Pancreas (tissue), 10 donors: ENCODE measurements at regions not wholly inside any gene's neighbourhood (a gene's known extent, or its start where the extent isn't known, plus 50 kb on each side); places are given as distances from the start of the nearest gene placed in this dataset.

Experiments used
- ATAC-seq, 4 donors: fragments of 200-7000 bp; cut with Tn5 transposase; one replicate each; pipeline versions ENCODE4 v1.8.0 to v1.9.1; 2020; ENCODE audit warnings: mild to moderate bottlenecking in 4 of 4, moderate library complexity in 4 of 4
- DNase-seq, 6 donors: peaks; one replicate each; pipeline ENCODE4 v3.0.0-alpha.2; 2020
- FAIRE-seq: peaks from 2 replicates; lab custom pipeline; 2012; peaks lifted over from hg19 to GRCh38; lab: Jason Lieb, UNC
- H3K27ac ChIP-seq, 4 donors: fragments of 200-600 bp; sonication (generic); 1 replicate in 3 of 4; 2 replicates in 1 of 4; pipeline versions ENCODE4 v1.5.0 to v1.8.0; 2020
- H3K27me3 ChIP-seq, 4 donors: fragments of 200-600 bp; one replicate each; pipeline ENCODE4 v1.8.0; 2021
- H3K36me3 ChIP-seq, 3 donors: fragments of 200-600 bp; sonication (generic) in 1 of 3; one replicate each; pipeline versions ENCODE4 v1.5.0 to v1.8.0; 2020 to 2021
- H3K4me1 ChIP-seq, 3 donors: fragments of 200-600 bp; one replicate each; pipeline ENCODE4 v1.8.0; 2021
- H3K4me3 ChIP-seq, 4 donors: fragments of 200-600 bp; sonication (generic) in 2 of 4; one replicate each; pipeline versions ENCODE4 v1.5.0 to v1.8.0; 2020 to 2021
- H3K9me3 ChIP-seq, 4 donors: fragments of 200-600 bp; one replicate each; pipeline ENCODE4 v1.8.0; 2021
- WGBS, 2 donors: extraction: QIAGEN DNeasy Blood & Tissue Kit; methylation state at CpG; one replicate each; pipeline ENCODE4 v1.1.7; 2013; 5-methylcytosine and 5-hydroxymethylcytosine counted together
- intact Hi-C, 3 donors: fragments of 100-400 bp; cut with DNase I; formaldehyde crosslinking; loops; one replicate each; pipeline versions ENCODE4 v1.11.1 to v1.14.2; 2022
- TF ChIP-seq, protein P1 (sequence below), 4 donors: fragments of 200-600 bp; sonication (generic) in 3 of 4; IDR thresholded peaks; one replicate each; pipeline versions ENCODE4 v1.5.0 to v1.8.0; 2021; ENCODE audit warnings: antibody characterized with exemption in 4 of 4
- donor health status: healthy with polysubstance abuse.
- donor health status: DM: no; HTN: no; CAD: no; lungs with moderate emphysema.
- donor health status: DM: no; HTN: no; CAD: no.
- donor health status: control.
- donor health status: control.
- donor health status: Bipolar disorder and iron deficiency.
- donor health status: DM: yes; HTN: yes; CAD: no.
- donor health status: DM: no; HTN: no; CAD: no.
- donor health status: DM: no; HTN: no; CAD: no.
- donor health status: DM: yes; HTN: yes; CAD: no.

DNA sequence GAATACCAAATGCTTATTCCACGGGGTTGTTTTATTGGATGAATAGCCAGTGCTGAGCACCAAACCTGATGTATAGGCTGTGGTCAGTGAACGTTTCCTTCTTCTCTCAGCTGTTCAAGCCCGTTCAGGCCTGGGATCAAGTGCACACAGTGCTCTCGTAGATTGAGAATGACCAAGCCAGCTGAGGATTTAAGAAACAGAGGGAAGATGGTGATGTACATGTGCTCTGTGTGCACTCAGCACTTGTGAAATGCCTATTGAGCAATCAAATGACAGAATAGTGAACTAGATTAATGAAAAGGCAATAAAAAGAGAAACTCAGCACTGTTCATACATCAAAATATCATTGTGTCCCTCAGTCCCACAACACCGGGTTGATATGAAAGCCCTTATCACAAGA, 302.5 kb downstream of the BMPER start:
- intact Hi-C loops, result no loop called here
- DNase-seq (no peak), ATAC-seq (no peak), FAIRE-seq (no peak)
- Histone ChIP-seq H3K27ac (no peak overlapping the region), H3K27me3 (no peaks in the 10 kb centered on the region), H3K36me3 (no peaks in the 10 kb centered on the region), H3K9me3 (no peaks in the 10 kb centered on the region), H3K4me3 (no peak overlapping the region), H3K4me1 (no peaks in the 10 kb centered on the region)
- TF ChIP-seq, protein P1, sequence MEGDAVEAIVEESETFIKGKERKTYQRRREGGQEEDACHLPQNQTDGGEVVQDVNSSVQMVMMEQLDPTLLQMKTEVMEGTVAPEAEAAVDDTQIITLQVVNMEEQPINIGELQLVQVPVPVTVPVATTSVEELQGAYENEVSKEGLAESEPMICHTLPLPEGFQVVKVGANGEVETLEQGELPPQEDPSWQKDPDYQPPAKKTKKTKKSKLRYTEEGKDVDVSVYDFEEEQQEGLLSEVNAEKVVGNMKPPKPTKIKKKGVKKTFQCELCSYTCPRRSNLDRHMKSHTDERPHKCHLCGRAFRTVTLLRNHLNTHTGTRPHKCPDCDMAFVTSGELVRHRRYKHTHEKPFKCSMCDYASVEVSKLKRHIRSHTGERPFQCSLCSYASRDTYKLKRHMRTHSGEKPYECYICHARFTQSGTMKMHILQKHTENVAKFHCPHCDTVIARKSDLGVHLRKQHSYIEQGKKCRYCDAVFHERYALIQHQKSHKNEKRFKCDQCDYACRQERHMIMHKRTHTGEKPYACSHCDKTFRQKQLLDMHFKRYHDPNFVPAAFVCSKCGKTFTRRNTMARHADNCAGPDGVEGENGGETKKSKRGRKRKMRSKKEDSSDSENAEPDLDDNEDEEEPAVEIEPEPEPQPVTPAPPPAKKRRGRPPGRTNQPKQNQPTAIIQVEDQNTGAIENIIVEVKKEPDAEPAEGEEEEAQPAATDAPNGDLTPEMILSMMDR (IDR thresholded peaks at IDR 0.05), result no peak
- 63 to 75% methylated on average over 5 of the region's 5 CpGs for WGBS, 2 donors

DNA sequence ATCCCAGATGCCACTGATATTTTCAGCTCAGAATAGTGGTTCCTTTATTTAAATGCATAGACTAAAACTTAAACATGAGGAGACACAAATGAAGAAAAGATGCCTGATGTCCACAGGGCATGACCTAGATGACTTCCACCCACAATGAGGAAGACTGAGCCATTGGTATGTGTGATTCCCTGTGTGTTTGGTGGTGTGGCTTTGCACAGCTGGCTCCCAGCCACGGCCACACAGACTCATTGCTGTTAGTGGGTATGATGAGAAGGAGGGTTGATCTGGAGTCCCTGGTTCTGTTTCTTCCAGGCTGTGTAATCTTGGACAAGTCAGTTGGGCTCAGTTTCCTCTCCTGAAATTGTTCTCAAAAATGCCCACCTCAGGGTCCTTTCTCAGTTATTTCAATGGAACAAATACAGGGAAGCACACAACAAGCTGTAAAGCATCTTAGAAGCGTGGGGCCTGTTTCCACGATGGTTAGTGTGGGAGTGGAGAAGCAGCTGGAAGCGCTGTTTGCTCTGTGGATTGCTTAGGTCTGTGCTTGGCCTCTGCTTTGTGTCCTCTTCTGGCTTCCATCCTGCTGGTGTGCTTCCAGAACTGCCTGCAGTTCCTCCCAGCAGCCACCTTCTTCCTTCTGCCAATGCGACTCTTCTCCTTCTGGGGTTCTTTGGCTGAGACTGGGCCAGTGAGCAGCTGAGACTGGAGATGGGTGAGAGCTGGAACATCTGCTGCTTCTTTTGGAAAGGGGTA, 303.7 kb downstream of the BMPER start:
- H3K27me3 ChIP-seq, result no peaks in the 10 kb centered on the region
- 58 to 78% methylated on average over 5 of the region's 5 CpGs for WGBS, 2 donors
- no peak overlapping the region for H3K27ac ChIP-seq
- TF ChIP-seq, protein P1 (IDR thresholded peaks at IDR 0.05), result no peak
- no peaks in the 10 kb centered on the region for H3K4me1 ChIP-seq
- intact Hi-C loops, result no loop called here
- no peaks in the 10 kb centered on the region for H3K9me3 ChIP-seq
- DNase-seq, result no peak
- no peak for FAIRE-seq
- no peak overlapping the region for H3K4me3 ChIP-seq
- no peak for ATAC-seq
- H3K36me3 ChIP-seq, result no peaks in the 10 kb centered on the region

DNA sequence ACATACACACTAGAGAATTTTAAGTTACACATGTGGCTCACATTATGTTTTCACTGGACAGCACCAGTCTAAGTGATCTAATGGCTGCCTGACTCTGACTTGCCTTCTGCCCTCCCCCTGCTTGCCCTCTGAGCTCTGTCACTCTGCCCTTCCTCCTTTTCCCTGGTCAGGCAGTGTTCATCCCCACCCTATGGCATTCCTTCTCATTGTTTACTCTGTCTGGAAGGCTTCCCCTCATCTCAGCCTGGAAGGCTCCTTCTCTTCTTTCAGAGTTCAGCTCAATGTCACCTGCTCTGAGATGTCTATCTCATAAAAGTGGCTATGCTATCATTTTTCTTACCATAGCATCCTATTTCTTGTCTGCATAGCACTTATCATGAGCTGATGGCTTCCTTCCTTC, 305.7 kb downstream of the BMPER start:
- DNase-seq (no peak), FAIRE-seq (no peak), ATAC-seq (no peak)
- intact Hi-C loops, result no loop called here
- no peak overlapping the region for H3K4me3 ChIP-seq
- no peaks in the 10 kb centered on the region for H3K27me3 ChIP-seq
- H3K27ac ChIP-seq, result no peak overlapping the region
- TF ChIP-seq, protein P1 (IDR thresholded peaks at IDR 0.05), result no peak
- H3K36me3 ChIP-seq, result no peaks in the 10 kb centered on the region
- no peaks in the 10 kb centered on the region for H3K4me1 ChIP-seq
- H3K9me3 ChIP-seq, result no peaks in the 10 kb centered on the region

DNA sequence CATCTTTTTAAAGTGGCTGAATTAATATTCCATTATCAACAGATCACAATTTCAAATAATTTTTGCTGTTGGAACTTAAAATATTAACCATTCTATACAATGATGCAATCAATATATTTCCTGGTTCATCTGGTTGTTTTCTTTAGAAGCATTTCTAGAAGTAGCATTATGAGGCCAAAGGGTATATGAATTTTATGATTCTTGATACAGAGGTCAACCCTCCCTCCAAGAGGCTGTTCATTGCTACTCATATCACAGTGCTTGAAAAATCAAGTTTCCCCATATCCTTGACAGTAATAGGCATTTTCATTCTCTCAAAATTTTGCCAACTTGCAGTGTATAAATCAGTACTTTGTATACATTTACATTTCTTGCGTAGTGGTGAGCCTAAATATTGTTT, 312.6 kb downstream of the BMPER start:
- FAIRE-seq, result no peak
- no peaks in the 10 kb centered on the region for H3K9me3 ChIP-seq
- H3K4me3 ChIP-seq, result no peak overlapping the region
- H3K27me3 ChIP-seq, result no peaks in the 10 kb centered on the region
- no peak for ATAC-seq
- DNase-seq, result no peak
- intact Hi-C loops, result no loop called here
- TF ChIP-seq, protein P1 (IDR thresholded peaks at IDR 0.05), result no peak
- no peaks in the 10 kb centered on the region for H3K36me3 ChIP-seq
- no peaks in the 10 kb centered on the region for H3K4me1 ChIP-seq
- no peak overlapping the region for H3K27ac ChIP-seq
- 78 to 84% methylated on average over 1 of the region's 1 CpG for WGBS, 2 donors

DNA sequence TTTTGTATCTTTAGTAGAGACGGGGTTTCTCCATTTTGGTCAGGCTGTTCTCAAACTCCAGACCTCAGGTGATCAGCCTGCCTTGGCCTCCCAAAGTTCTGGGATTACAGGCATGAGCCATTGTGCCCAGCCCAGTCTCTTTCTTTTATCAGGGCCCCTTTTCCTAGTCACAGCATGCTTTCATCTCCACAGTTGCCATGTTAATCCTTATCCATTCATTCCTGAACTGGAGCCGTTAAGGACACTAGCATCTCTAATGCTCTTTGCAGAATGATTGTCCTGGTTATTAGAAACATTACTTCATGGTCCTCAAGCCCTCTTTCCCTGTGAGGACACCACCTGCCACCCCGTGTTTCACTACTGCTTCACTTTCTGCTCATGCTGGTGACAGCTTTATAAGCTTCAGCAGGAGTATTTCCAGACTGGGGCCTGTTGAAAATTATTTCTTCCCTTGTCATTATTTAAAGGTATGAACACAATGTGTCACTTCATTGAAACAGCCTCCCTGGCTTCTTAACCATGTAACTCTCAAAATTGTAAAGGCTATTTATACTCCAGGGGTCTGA, 313.9 kb downstream of the BMPER start:
- no peaks in the 10 kb centered on the region for H3K36me3 ChIP-seq
- intact Hi-C loops, result no loop called here
- 36 to 45% methylated on average over 3 of the region's 3 CpGs for WGBS, 2 donors
- no peaks in the 10 kb centered on the region for H3K27me3 ChIP-seq
- H3K4me3 ChIP-seq, result no peak overlapping the region
- FAIRE-seq, result no peak
- H3K27ac ChIP-seq, result no peak overlapping the region
- no peaks in the 10 kb centered on the region for H3K4me1 ChIP-seq
- TF ChIP-seq, protein P1 (IDR thresholded peaks at IDR 0.05), result no peak
- no peak for ATAC-seq
- DNase-seq, result no peak
- no peaks in the 10 kb centered on the region for H3K9me3 ChIP-seq
